Panc1 (cell line): ENCODE measurements at regions not wholly inside any gene's neighbourhood (a gene's known extent, or its start where the extent isn't known, plus 50 kb on each side); places are given as distances from the start of the nearest gene placed in this dataset.

Source experiments
- CTCF ChIP-seq: fragments of 450-650 bp; IDR thresholded peaks from 2 replicates; pipeline ENCODE4 v1.5.1; 2017; ENCODE audit warnings: mild to moderate bottlenecking
- POLR2AphosphoS5 ChIP-seq: IDR thresholded peaks from 2 replicates; pipeline ENCODE4 v1.6.1; 2012; ENCODE audit warnings: mild to moderate bottlenecking, low read depth, low read length, moderate library complexity
- REST ChIP-seq, 2 experiments: IDR thresholded peaks; 2 replicates each; pipeline ENCODE4 v1.6.1; 2011 to 2012; ENCODE audit warnings: low read depth in 2 of 2, control low read depth in 1 of 2, low read length in 1 of 2, mild to moderate bottlenecking in 1 of 2, moderate library complexity in 1 of 2; ENCODE audit not compliant: insufficient read depth in 1 of 2
- SIN3A ChIP-seq: IDR thresholded peaks from 2 replicates; pipeline ENCODE4 v1.6.1; 2012; ENCODE audit warnings: low read depth, mild to moderate bottlenecking, low read length, moderate library complexity, borderline replicate concordance; ENCODE audit not compliant: insufficient read depth

GRCh38 chr16:8320131-8320530 lies 270.2 kb downstream of the TMEM114 start:
- TF ChIP-seq CTCF (no peak), POLR2AphosphoS5 (no peak), REST (IDR thresholded peaks at IDR 0.05; ENCODE audit: insufficient read depth in 1 of 2, low read depth in 2 of 2, low read length in 1 of 2) (no peak), SIN3A (no peak)
